ENCODE measurements at regions not wholly inside any gene's neighbourhood (a gene's known extent, or its start where the extent isn't known, plus 50 kb on each side); places are given as distances from the start of the nearest gene placed in this dataset.

DNA sequence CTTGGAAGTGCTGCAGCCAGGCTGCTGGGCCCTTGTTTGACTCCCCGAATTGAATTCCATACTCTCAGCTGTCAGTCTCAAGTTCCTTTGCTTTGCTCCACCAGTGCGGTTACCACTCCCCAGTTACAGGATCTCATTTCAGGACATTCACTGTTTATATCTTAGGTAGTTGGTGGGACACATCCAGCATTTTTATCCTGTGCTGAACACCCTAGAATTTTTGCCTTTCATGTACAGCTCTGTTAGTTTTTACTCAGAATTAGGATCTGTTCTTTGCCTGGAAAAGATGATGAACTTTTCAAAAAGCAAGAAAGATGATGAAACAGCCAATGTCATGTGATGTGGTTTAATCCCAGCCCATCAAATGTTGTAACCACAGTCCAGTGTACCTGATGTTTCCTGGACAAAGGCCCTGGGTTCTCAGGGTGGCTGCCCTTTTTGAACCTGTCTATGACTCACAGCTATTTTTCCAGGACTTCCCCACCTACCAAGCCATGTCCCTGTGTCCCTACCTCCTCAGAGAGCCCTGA is 149.7 kb downstream of the NOC3L start:
- TF ChIP-seq SRSF1 (optimal IDR thresholded peaks at IDR 0.05; ENCODE audit: low read depth, low read length) (no peak), HDAC6 (IDR thresholded peaks at IDR 0.05; ENCODE audit: low read depth, low read length) (no peak), KDM4B (CRISPR knock-in tag; IDR thresholded peaks at IDR 0.05) (no peak), U2AF1 (optimal IDR thresholded peaks at IDR 0.05; ENCODE audit: low read depth, low read length) (no peak), PCBP1 (IDR thresholded peaks at IDR 0.05; ENCODE audit: borderline replicate concordance, low read depth, low read length) (no peak), SIN3A (IDR thresholded peaks at IDR 0.05; ENCODE audit: borderline replicate concordance, low read depth, low read length) (no peak)
- TF ChIP-seq, protein P1, sequence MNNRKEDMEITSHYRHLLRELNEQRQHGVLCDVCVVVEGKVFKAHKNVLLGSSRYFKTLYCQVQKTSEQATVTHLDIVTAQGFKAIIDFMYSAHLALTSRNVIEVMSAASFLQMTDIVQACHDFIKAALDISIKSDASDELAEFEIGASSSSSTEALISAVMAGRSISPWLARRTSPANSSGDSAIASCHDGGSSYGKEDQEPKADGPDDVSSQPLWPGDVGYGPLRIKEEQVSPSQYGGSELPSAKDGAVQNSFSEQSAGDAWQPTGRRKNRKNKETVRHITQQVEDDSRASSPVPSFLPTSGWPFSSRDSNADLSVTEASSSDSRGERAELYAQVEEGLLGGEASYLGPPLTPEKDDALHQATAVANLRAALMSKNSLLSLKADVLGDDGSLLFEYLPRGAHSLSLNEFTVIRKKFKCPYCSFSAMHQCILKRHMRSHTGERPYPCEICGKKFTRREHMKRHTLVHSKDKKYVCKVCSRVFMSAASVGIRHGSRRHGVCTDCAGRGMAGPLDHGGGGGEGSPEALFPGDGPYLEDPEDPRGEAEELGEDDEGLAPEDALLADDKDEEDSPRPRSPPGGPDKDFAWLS (CRISPR knock-in tag; IDR thresholded peaks at IDR 0.05; ENCODE audit: borderline replicate concordance): no peak
